ENCODE measurements at regions not wholly inside any gene's neighbourhood (a gene's known extent, or its start where the extent isn't known, plus 50 kb on each side); places are given as distances from the start of the nearest gene placed in this dataset.

- Histone ChIP-seq H3K23ac (ENCODE audit: insufficient read length, low read depth, low read length) (no peak overlapping the region), H4K91ac (ENCODE audit: insufficient read length, low read depth, low read length) (no peak overlapping the region), H3K18ac (ENCODE audit: insufficient read length, low read depth, low read length) (no peak overlapping the region), H3K4ac (ENCODE audit: low read depth, low read length) (no peak overlapping the region), H4K5ac (ENCODE audit: insufficient read length, low read depth, low read length) (no peak overlapping the region), H3K9ac (ENCODE audit: extremely low read depth, insufficient read length, low read length) (no peak overlapping the region), H2BK12ac (ENCODE audit: insufficient read length, low read depth, low read length) (no peak overlapping the region), H3K9me3 (ENCODE audit: control insufficient read depth, low read depth, low read length) (no peaks in the 10 kb centered on the region), H2BK120ac (ENCODE audit: low read depth, low read length, poor library complexity, severe bottlenecking) (no peak overlapping the region), H2AK5ac (ENCODE audit: insufficient read length, low read length) (no peak overlapping the region), H4K8ac (replicated peaks; ENCODE audit: insufficient read length, low read depth, low read length) (no peak overlapping the region), H3K4me1 (ENCODE audit: insufficient read depth, low read length) (no peaks in the 10 kb centered on the region), H3K56ac (ENCODE audit: insufficient read length, low read depth, low read length) (no peak overlapping the region), H4K20me1 (ENCODE audit: control insufficient read depth, insufficient read depth, insufficient read length) (no peaks in the 10 kb centered on the region), H3K79me2 (ENCODE audit: insufficient read depth, low read length) (no peaks in the 10 kb centered on the region), H3T11ph (ENCODE audit: low read length) (no peak overlapping the region), H3K79me1 (ENCODE audit: insufficient read depth, low read depth, low read length, poor library complexity, severe bottlenecking) (no peaks in the 10 kb centered on the region), H3K23me2 (ENCODE audit: insufficient read length, low read depth, low read length, poor library complexity, severe bottlenecking) (no peaks in the 10 kb centered on the region), H2BK20ac (ENCODE audit: low read depth, low read length, poor library complexity, severe bottlenecking) (no peak overlapping the region), H2BK15ac (ENCODE audit: low read depth, low read length) (no peak overlapping the region), H2BK5ac (ENCODE audit: insufficient read length, low read length) (no peak overlapping the region), H3K27ac (ENCODE audit: insufficient read length, low read depth, low read length) (no peak overlapping the region), H3K14ac (ENCODE audit: insufficient read depth, low read length) (no peak overlapping the region), H2AFZ (ENCODE audit: low read length) (no peak overlapping the region), H3K27me3 (ENCODE audit: insufficient read depth, low read length) (no peaks in the 10 kb centered on the region), H3K4me2 (ENCODE audit: insufficient read depth, insufficient read length, low read length) (no peak overlapping the region)
- no peak overlapping the region for H3K27ac Mint-ChIP-seq
- H3K4me3 Mint-ChIP-seq = no peak overlapping the region
- peaks cover 0 to 3% (median 2%) of the 10 kb centered on the region in 3 experiments; a peak in 2 of 7 replicates for H3K36me3 Mint-ChIP-seq (ENCODE audit: insufficient read depth in 1 of 3, low read depth in 3 of 3)
- H3K9me3 Mint-ChIP-seq = peaks cover 0 to 3% of the 10 kb centered on the region in 2 experiments; a peak in 3 of 5 replicates
- TF ChIP-seq CTCF (conservative IDR thresholded peaks at IDR 0.05) = no peak
- 100% methylated on average over 2 of the region's 2 CpGs for WGBS (ENCODE audit: extremely low coverage, insufficient read length, low lambda C conversion rate)
- H3K27me3 Mint-ChIP-seq (ENCODE audit: low read depth) = no peaks in the 10 kb centered on the region
- H3K4me1 Mint-ChIP-seq = no peaks in the 10 kb centered on the region
- no peak for DNase-seq
Measured at GRCh38 chr3:21310161-21310560, 440.8 kb downstream of the ZNF385D start.

All from H9 (cell line).